ENCODE measurements at regions not wholly inside any gene's neighbourhood (a gene's known extent, or its start where the extent isn't known, plus 50 kb on each side); places are given as distances from the start of the nearest gene placed in this dataset.

DNA sequence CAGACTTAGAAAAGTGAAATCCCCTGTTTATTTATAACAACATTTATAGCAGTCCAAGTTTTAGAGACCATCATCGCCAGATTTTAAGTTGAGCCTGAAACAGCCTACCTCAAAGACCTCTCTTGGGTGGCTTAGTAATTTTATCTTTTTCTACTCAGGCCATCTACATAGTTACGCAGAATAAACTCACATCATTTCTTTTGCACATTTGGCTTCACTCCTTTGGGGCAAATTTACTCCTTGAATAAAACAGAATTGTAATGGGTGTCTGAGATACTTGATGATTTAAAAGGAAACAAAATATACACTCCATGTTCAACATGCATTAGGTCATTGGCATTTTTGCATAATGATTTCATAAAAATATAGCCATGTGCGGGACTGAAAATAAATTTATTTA, 104.7 kb upstream of the TSPAN8 start:
- Histone ChIP-seq H3K4me3 (ENCODE audit: low read depth, low read length) (no peak overlapping the region), H3K27me3 (replicated peaks; ENCODE audit: control insufficient read depth, insufficient read depth, low read length) (no peaks in the 10 kb centered on the region), H3K4me1 (no peaks in the 10 kb centered on the region), H3K36me3 (ENCODE audit: control insufficient read depth, insufficient read depth, low read length) (no peaks in the 10 kb centered on the region), H3K9me3 (no peaks in the 10 kb centered on the region)
- Mint-ChIP-seq H3K4me1 (ENCODE audit: low read depth, unreplicated experiment) (no peaks in the 10 kb centered on the region), H3K27me3 (ENCODE audit: insufficient read depth, unreplicated experiment) (no peaks in the 10 kb centered on the region), H3K36me3 (ENCODE audit: insufficient read depth, unreplicated experiment) (no peaks in the 10 kb centered on the region), H3K9me3 (ENCODE audit: unreplicated experiment) (peaks cover 6% of the 10 kb centered on the region), H3K4me3 (ENCODE audit: unreplicated experiment) (no peak overlapping the region), H3K27ac (ENCODE audit: unreplicated experiment) (no peak overlapping the region)
- no TSS peak for BruUV-seq (replicated peaks)
- intact Hi-C loops (cut with micrococcal nuclease; ENCODE audit: unreplicated experiment): no loop called here
- ChIA-PET POLR2A (no interaction called here), CTCF (no interaction called here)
- TF ChIP-seq, protein P1, sequence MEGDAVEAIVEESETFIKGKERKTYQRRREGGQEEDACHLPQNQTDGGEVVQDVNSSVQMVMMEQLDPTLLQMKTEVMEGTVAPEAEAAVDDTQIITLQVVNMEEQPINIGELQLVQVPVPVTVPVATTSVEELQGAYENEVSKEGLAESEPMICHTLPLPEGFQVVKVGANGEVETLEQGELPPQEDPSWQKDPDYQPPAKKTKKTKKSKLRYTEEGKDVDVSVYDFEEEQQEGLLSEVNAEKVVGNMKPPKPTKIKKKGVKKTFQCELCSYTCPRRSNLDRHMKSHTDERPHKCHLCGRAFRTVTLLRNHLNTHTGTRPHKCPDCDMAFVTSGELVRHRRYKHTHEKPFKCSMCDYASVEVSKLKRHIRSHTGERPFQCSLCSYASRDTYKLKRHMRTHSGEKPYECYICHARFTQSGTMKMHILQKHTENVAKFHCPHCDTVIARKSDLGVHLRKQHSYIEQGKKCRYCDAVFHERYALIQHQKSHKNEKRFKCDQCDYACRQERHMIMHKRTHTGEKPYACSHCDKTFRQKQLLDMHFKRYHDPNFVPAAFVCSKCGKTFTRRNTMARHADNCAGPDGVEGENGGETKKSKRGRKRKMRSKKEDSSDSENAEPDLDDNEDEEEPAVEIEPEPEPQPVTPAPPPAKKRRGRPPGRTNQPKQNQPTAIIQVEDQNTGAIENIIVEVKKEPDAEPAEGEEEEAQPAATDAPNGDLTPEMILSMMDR (IDR thresholded peaks at IDR 0.05; ENCODE audit: insufficient read depth in 1 of 2, low read depth in 1 of 2, low read length in 1 of 2, severe bottlenecking in 1 of 2, unreplicated experiment in 1 of 2): no peak
- DNase-seq: no peak

DNA sequence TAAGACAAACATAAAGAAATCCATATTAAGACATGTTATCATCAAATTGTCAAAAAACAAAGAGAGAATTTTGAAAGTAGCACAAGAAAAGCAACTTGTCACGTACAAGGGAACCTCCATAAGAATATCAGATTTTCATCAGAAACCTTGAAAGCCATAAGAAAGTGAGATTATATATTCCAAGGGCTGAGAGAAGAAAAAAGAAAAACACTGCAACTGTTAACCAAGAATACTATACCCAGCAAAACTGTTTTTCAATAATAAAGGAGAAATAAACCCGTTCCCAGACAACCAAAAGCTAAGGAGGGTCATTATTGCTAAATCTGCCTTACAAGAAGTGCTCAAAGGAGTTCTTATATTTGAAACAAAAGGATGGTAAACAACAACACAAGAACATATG, 94.7 kb upstream of the TSPAN8 start:
- H3K9me3 ChIP-seq: peaks cover 15% of the 10 kb centered on the region; the same call in 1 of the 2 replicates
- BruUV-seq (replicated peaks): no TSS peak
- no peaks in the 10 kb centered on the region for H3K27me3 Mint-ChIP-seq (ENCODE audit: insufficient read depth, unreplicated experiment)
- H3K4me3 ChIP-seq (ENCODE audit: low read depth, low read length): no peak overlapping the region
- H3K36me3 Mint-ChIP-seq (ENCODE audit: insufficient read depth, unreplicated experiment): no peaks in the 10 kb centered on the region
- ChIA-PET POLR2A (no interaction called here), CTCF (no interaction called here)
- intact Hi-C loops (cut with micrococcal nuclease; ENCODE audit: unreplicated experiment): no loop called here
- TF ChIP-seq, protein P1 (IDR thresholded peaks at IDR 0.05; ENCODE audit: insufficient read depth in 1 of 2, low read depth in 1 of 2, low read length in 1 of 2, severe bottlenecking in 1 of 2, unreplicated experiment in 1 of 2): no peak
- DNase-seq: no peak
- no peaks in the 10 kb centered on the region for H3K4me1 ChIP-seq
- no peaks in the 10 kb centered on the region for H3K36me3 ChIP-seq (ENCODE audit: control insufficient read depth, insufficient read depth, low read length)
- H3K27me3 ChIP-seq (replicated peaks; ENCODE audit: control insufficient read depth, insufficient read depth, low read length): no peaks in the 10 kb centered on the region
- H3K4me1 Mint-ChIP-seq (ENCODE audit: low read depth, unreplicated experiment): peaks cover 9% of the 10 kb centered on the region
- H3K27ac Mint-ChIP-seq (ENCODE audit: unreplicated experiment): no peak overlapping the region
- peaks cover 47% of the 10 kb centered on the region for H3K9me3 Mint-ChIP-seq (ENCODE audit: unreplicated experiment)
- H3K4me3 Mint-ChIP-seq (ENCODE audit: unreplicated experiment): no peak overlapping the region

DNA sequence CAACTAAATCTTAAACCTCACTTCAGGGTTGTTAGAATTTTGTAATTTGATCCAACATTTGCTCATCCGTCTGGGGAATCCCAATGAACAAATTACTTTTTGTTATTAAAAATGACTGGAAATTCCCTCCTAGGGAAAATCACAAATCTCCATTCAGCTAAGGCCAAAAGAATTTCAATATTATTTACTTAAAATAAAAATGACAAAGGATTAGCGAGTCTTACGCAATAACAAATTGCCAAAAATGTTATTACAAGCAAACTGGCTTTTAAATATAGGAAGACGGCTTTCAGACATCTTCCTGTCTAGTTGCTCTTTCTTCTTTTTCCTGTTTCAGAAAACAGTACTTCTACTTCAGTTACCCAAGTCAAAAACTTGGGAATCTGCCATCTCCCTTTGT, 92.4 kb upstream of the TSPAN8 start:
- DNase-seq: no peak
- TF ChIP-seq, protein P1 (IDR thresholded peaks at IDR 0.05; ENCODE audit: insufficient read depth in 1 of 2, low read depth in 1 of 2, low read length in 1 of 2, severe bottlenecking in 1 of 2, unreplicated experiment in 1 of 2): no peak
- Mint-ChIP-seq H3K4me3 (ENCODE audit: unreplicated experiment) (no peak overlapping the region), H3K27ac (ENCODE audit: unreplicated experiment) (no peak overlapping the region), H3K4me1 (ENCODE audit: low read depth, unreplicated experiment) (peaks cover 9% of the 10 kb centered on the region), H3K9me3 (ENCODE audit: unreplicated experiment) (peaks cover 45% of the 10 kb centered on the region), H3K27me3 (ENCODE audit: insufficient read depth, unreplicated experiment) (no peaks in the 10 kb centered on the region), H3K36me3 (ENCODE audit: insufficient read depth, unreplicated experiment) (no peaks in the 10 kb centered on the region)
- no peak overlapping the region for H3K4me3 ChIP-seq (ENCODE audit: low read depth, low read length)
- H3K9me3 ChIP-seq: peaks cover 20% of the 10 kb centered on the region; the same call in 1 of the 2 replicates
- H3K4me1 ChIP-seq: no peaks in the 10 kb centered on the region
- intact Hi-C loops (cut with micrococcal nuclease; ENCODE audit: unreplicated experiment): no loop called here
- no TSS peak for BruUV-seq (replicated peaks)
- H3K36me3 ChIP-seq (ENCODE audit: control insufficient read depth, insufficient read depth, low read length): no peaks in the 10 kb centered on the region
- no peaks in the 10 kb centered on the region for H3K27me3 ChIP-seq (replicated peaks; ENCODE audit: control insufficient read depth, insufficient read depth, low read length)
- POLR2A ChIA-PET: no interaction called here
- CTCF ChIA-PET: no interaction called here

Measured in Caco-2 (cell line).